Mucosa of descending colon (tissue), 3 donors: ENCODE measurements at regions not wholly inside any gene's neighbourhood (a gene's known extent, or its start where the extent isn't known, plus 50 kb on each side); places are given as distances from the start of the nearest gene placed in this dataset.

ENCODE experiments used
- ATAC-seq: fragments of 200-7000 bp; cut with Tn5 transposase; one replicate; pipeline ENCODE4 v1.9.1; 2020; ENCODE audit warnings: mild to moderate bottlenecking, moderate library complexity
- DNase-seq, 3 donors: peaks; one replicate each; pipeline ENCODE4 v3.0.0-alpha.2; 2020
- H3K36me3 ChIP-seq: fragments of 200-600 bp; one replicate; pipeline ENCODE4 v1.8.0; 2021; ENCODE audit warnings: low read depth, mild to moderate bottlenecking
- H3K4me1 ChIP-seq: fragments of 200-600 bp; one replicate; pipeline ENCODE4 v1.8.0; 2021; ENCODE audit warnings: low read depth, mild to moderate bottlenecking
- H3K4me3 ChIP-seq: fragments of 200-600 bp; one replicate; pipeline ENCODE4 v1.8.0; 2021; ENCODE audit warnings: mild to moderate bottlenecking
- H3K9me3 ChIP-seq: fragments of 200-600 bp; one replicate; pipeline ENCODE4 v1.8.0; 2021; ENCODE audit warnings: mild to moderate bottlenecking
- intact Hi-C, 2 donors: fragments of 100-400 bp; cut with DNase I in 1 of 2; cut with micrococcal nuclease in 1 of 2; formaldehyde crosslinking; loops; one replicate each; pipeline versions ENCODE4 v1.11.0 to v1.11.1; 2022; cut with DNase I, micrococcal nuclease
- TF ChIP-seq, protein P1 (sequence below): fragments of 200-600 bp; IDR thresholded peaks from one replicate; pipeline ENCODE4 v1.8.0; 2022; ENCODE audit warnings: antibody characterized with exemption, mild to moderate bottlenecking
- donor health status: DM: no; HTN: no; CAD: no; lungs with moderate emphysema.
- donor health status: DM: no; HTN: no; CAD: no.
- donor health status: DM: no; HTN: yes; CAD: no.

DNA sequence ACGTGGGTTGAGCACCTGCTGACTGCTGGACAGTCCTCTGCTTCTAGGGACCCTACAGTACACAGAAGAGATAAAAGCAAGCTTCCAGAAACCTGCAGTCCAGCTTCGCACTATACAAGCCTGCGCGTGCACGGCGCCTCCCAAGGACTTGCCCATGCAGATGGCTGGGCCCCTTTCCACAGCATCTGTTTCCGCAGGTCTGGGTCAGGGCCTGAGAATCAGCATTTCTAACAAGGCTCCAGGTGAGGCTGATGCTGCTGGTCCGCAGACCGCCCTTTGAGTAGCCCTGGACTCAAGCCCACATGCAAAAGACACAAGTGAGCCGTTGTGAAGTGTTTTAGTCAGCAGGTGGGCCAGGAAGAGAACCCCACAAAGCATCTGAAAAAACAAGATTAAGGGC lies 133.1 kb downstream of the HSD17B3 start:
- intact Hi-C loops: no loop called here
- TF ChIP-seq, protein P1, sequence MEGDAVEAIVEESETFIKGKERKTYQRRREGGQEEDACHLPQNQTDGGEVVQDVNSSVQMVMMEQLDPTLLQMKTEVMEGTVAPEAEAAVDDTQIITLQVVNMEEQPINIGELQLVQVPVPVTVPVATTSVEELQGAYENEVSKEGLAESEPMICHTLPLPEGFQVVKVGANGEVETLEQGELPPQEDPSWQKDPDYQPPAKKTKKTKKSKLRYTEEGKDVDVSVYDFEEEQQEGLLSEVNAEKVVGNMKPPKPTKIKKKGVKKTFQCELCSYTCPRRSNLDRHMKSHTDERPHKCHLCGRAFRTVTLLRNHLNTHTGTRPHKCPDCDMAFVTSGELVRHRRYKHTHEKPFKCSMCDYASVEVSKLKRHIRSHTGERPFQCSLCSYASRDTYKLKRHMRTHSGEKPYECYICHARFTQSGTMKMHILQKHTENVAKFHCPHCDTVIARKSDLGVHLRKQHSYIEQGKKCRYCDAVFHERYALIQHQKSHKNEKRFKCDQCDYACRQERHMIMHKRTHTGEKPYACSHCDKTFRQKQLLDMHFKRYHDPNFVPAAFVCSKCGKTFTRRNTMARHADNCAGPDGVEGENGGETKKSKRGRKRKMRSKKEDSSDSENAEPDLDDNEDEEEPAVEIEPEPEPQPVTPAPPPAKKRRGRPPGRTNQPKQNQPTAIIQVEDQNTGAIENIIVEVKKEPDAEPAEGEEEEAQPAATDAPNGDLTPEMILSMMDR: no peak
- Histone ChIP-seq H3K36me3 (no peaks in the 10 kb centered on the region), H3K4me3 (no peak overlapping the region), H3K4me1 (peaks cover 18% of the 10 kb centered on the region), H3K9me3 (no peaks in the 10 kb centered on the region)
- ATAC-seq (no peak), DNase-seq (no peak)

- DNase-seq: no peak
- Histone ChIP-seq H3K9me3 (no peaks in the 10 kb centered on the region), H3K4me3 (no peak overlapping the region), H3K4me1 (peaks cover 18% of the 10 kb centered on the region), H3K36me3 (no peaks in the 10 kb centered on the region)
- ATAC-seq: no peak
- intact Hi-C loops: no loop called here
- TF ChIP-seq, protein P1: no peak
Measured at GRCh38 chr9:96167011-96167410, 135.0 kb downstream of the HSD17B3 start.

DNA sequence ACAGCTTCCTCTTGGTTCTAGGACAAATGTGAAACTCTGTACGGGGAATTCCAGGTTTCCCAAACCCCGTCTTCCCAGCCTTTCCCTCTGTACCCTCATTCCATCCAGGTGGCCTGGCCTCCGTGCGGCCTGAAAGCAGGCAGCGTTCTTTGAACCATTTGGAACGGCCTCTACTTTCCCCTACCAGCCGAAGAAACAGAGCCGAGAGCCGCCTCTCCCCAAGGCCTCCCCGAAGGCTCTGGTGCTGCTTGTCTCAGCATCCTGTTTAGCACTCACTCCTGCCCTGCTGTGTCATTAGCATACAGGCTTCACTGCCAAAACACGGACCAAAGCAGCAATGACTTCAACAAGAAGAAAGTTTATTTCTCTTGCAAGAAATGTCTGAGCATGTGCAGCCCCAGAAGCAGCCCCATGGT lies 137.7 kb downstream of the HSD17B3 start:
- DNase-seq (no peak), ATAC-seq (no peak)
- Histone ChIP-seq H3K4me3 (no peak overlapping the region), H3K36me3 (no peaks in the 10 kb centered on the region), H3K9me3 (no peaks in the 10 kb centered on the region), H3K4me1 (peaks cover 5% of the 10 kb centered on the region)
- TF ChIP-seq, protein P1: no peak
- intact Hi-C loops: no loop called here

DNA sequence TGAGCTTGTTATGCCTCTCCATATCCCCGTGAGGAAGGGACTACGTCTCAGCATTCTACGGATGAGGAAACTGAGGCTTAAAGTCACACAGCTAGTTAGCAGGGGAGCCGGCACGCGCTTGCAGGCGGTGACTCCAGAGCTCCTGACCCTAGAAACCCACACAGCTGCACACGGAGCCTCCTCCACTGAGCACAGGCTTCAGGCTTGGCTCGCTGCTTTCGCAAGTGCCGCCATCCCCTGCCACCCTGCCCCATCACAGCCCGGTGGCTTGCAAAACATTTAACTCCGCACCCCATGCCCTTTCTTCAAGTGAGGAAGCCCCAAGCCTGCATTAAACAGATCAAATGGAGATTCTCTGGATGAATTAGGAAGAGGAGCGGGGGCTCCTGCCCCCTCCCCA lies 138.3 kb downstream of the HSD17B3 start:
- Histone ChIP-seq H3K4me1 (no peaks in the 10 kb centered on the region), H3K36me3 (no peaks in the 10 kb centered on the region), H3K9me3 (no peaks in the 10 kb centered on the region), H3K4me3 (no peak overlapping the region)
- DNase-seq (no peak), ATAC-seq (no peak)
- intact Hi-C loops: no loop called here
- TF ChIP-seq, protein P1: no peak

GRCh38 chr9:96163161-96163560 lies 138.8 kb downstream of the HSD17B3 start:
- intact Hi-C loops: no loop called here
- no peaks in the 10 kb centered on the region for H3K36me3 ChIP-seq
- DNase-seq: no peak
- no peak for ATAC-seq
- H3K4me3 ChIP-seq: no peak overlapping the region
- no peaks in the 10 kb centered on the region for H3K4me1 ChIP-seq
- TF ChIP-seq, protein P1: no peak
- H3K9me3 ChIP-seq: no peaks in the 10 kb centered on the region

DNA sequence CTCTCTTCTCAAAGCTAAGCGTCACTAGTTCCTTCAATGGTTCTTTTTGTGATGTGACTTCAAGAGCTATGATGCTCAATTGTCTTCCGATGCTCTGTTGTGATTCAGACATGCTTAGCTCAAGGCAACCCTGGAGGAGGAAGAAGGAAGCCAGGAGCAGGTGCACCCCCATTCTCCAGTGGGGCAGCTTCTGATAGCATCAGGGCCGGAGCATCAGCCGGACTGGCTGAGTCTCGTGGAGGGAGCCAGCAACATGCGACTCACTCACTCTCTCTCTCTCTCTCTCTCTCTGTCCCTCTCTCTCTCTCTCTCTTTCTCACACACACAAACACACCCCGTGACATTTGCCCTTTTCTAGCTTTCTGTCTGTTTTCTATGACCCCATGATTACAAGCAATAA lies 140.2 kb downstream of the HSD17B3 start:
- Histone ChIP-seq H3K9me3 (no peaks in the 10 kb centered on the region), H3K4me3 (no peak overlapping the region), H3K4me1 (no peaks in the 10 kb centered on the region), H3K36me3 (no peaks in the 10 kb centered on the region)
- DNase-seq (no peak), ATAC-seq (no peak)
- TF ChIP-seq, protein P1: no peak
- intact Hi-C loops: no loop called here
